ENCODE measurements at regions not wholly inside any gene's neighbourhood (a gene's known extent, or its start where the extent isn't known, plus 50 kb on each side); places are given as distances from the start of the nearest gene placed in this dataset.

DNA sequence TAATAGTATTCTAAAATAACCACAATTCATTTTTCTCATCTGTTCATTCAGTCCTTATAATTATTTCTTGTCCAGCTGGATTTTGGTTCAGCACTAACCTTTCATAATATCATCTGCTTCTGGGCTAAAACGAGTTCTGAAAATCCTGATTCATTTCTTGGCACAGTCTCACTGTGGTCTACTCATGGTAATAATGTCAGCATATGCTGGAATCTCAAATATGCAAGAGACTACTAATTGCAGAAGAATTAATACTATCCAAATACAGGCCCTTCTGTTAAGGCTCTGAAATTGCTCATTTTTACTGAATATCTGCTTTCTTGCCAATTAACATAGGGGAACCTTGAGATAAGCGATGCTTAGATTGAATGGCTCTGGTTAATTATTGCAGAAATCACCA is 597.1 kb downstream of the RPL10L start:
- H4K20me1 ChIP-seq (ENCODE audit: insufficient read depth, low read length), result no peaks in the 10 kb centered on the region
- no peak overlapping the region for H3K27ac ChIP-seq (ENCODE audit: low read length)
- H3K9ac ChIP-seq (ENCODE audit: low read length), result no peak overlapping the region
- no peak overlapping the region for H2AFZ ChIP-seq (ENCODE audit: low read depth, low read length)
- no peaks in the 10 kb centered on the region for H3K27me3 ChIP-seq (ENCODE audit: low read depth, low read length)
- no peak for TF ChIP-seq EZH2phosphoT487 (IDR thresholded peaks at IDR 0.05; ENCODE audit: low read depth)
- TF ChIP-seq, protein P1, sequence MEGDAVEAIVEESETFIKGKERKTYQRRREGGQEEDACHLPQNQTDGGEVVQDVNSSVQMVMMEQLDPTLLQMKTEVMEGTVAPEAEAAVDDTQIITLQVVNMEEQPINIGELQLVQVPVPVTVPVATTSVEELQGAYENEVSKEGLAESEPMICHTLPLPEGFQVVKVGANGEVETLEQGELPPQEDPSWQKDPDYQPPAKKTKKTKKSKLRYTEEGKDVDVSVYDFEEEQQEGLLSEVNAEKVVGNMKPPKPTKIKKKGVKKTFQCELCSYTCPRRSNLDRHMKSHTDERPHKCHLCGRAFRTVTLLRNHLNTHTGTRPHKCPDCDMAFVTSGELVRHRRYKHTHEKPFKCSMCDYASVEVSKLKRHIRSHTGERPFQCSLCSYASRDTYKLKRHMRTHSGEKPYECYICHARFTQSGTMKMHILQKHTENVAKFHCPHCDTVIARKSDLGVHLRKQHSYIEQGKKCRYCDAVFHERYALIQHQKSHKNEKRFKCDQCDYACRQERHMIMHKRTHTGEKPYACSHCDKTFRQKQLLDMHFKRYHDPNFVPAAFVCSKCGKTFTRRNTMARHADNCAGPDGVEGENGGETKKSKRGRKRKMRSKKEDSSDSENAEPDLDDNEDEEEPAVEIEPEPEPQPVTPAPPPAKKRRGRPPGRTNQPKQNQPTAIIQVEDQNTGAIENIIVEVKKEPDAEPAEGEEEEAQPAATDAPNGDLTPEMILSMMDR (IDR thresholded peaks at IDR 0.05; ENCODE audit: low read depth, low read length), result no peak
- H3K4me1 ChIP-seq (ENCODE audit: low read length), result peaks cover 13% of the 10 kb centered on the region
- no peak overlapping the region for H3K4me2 ChIP-seq (ENCODE audit: low read length)
- H3K79me2 ChIP-seq (ENCODE audit: low read length), result no peaks in the 10 kb centered on the region
- no peak overlapping the region for H3K4me3 ChIP-seq (ENCODE audit: low read length)
- H3K36me3 ChIP-seq (replicated peaks; ENCODE audit: low read depth, low read length), result no peaks in the 10 kb centered on the region
- no peaks in the 10 kb centered on the region for H3K9me3 ChIP-seq (ENCODE audit: insufficient read depth, low read length)

DNA sequence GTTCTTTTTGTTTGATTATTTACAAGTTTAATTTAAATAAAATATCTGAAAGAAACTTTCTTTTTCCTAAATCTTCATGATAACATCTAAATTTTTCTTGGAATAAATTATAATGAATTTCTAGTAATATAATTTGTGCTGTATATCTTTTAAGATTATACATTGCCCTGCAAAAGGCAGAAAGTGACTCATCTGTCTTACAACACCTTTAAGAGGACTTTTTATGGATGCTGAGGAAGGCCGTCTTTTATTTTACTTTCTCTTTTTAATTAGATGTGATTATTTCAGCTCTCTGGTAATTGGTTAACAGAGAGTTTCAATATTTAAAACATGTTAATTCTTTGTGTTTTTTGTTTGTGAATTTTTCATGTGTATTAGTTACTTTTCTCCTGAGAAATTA is 598.4 kb downstream of the RPL10L start:
- H2AFZ ChIP-seq (ENCODE audit: low read depth, low read length), result no peak overlapping the region
- H3K27me3 ChIP-seq (ENCODE audit: low read depth, low read length), result no peaks in the 10 kb centered on the region
- H3K4me1 ChIP-seq (ENCODE audit: low read length), result no peaks in the 10 kb centered on the region
- H3K4me2 ChIP-seq (ENCODE audit: low read length), result no peak overlapping the region
- no peaks in the 10 kb centered on the region for H3K9me3 ChIP-seq (ENCODE audit: insufficient read depth, low read length)
- no peak overlapping the region for H3K27ac ChIP-seq (ENCODE audit: low read length)
- H3K4me3 ChIP-seq (ENCODE audit: low read length), result no peak overlapping the region
- no peaks in the 10 kb centered on the region for H4K20me1 ChIP-seq (ENCODE audit: insufficient read depth, low read length)
- TF ChIP-seq, protein P1 (IDR thresholded peaks at IDR 0.05; ENCODE audit: low read depth, low read length), result no peak
- TF ChIP-seq EZH2phosphoT487 (IDR thresholded peaks at IDR 0.05; ENCODE audit: low read depth), result no peak
- no peaks in the 10 kb centered on the region for H3K79me2 ChIP-seq (ENCODE audit: low read length)
- no peaks in the 10 kb centered on the region for H3K36me3 ChIP-seq (replicated peaks; ENCODE audit: low read depth, low read length)
- no peak overlapping the region for H3K9ac ChIP-seq (ENCODE audit: low read length)

DNA sequence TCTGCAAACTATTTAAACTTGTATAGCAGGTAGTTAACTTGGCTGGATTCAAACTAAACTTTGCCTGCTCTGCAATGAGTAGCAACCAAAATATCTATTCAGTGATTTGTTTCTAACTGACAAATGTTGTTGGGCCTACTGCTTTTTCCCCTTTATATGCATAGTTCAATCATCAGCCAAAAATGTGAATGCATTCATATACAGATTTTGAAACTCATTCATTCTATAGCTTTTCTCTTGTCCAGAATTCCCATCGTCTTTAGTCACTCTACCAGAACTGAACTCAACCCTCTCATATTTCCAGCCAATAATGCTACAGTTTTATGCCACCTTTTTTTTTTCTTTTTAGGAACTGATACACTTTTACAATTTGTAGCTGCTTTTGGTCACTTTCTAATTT is 599.8 kb downstream of the RPL10L start:
- Histone ChIP-seq H3K4me2 (ENCODE audit: low read length) (no peak overlapping the region), H2AFZ (ENCODE audit: low read depth, low read length) (no peak overlapping the region), H3K4me1 (ENCODE audit: low read length) (peaks cover 9% of the 10 kb centered on the region; the same call in 1 of the 2 replicates), H3K79me2 (ENCODE audit: low read length) (no peaks in the 10 kb centered on the region), H3K4me3 (ENCODE audit: low read length) (no peak overlapping the region), H4K20me1 (ENCODE audit: insufficient read depth, low read length) (no peaks in the 10 kb centered on the region), H3K27me3 (ENCODE audit: low read depth, low read length) (no peaks in the 10 kb centered on the region), H3K9me3 (ENCODE audit: insufficient read depth, low read length) (no peaks in the 10 kb centered on the region), H3K9ac (ENCODE audit: low read length) (no peak overlapping the region), H3K36me3 (replicated peaks; ENCODE audit: low read depth, low read length) (no peaks in the 10 kb centered on the region), H3K27ac (ENCODE audit: low read length) (no peak overlapping the region)
- TF ChIP-seq EZH2phosphoT487 (IDR thresholded peaks at IDR 0.05; ENCODE audit: low read depth), result no peak
- TF ChIP-seq, protein P1 (IDR thresholded peaks at IDR 0.05; ENCODE audit: low read depth, low read length), result no peak

DNA sequence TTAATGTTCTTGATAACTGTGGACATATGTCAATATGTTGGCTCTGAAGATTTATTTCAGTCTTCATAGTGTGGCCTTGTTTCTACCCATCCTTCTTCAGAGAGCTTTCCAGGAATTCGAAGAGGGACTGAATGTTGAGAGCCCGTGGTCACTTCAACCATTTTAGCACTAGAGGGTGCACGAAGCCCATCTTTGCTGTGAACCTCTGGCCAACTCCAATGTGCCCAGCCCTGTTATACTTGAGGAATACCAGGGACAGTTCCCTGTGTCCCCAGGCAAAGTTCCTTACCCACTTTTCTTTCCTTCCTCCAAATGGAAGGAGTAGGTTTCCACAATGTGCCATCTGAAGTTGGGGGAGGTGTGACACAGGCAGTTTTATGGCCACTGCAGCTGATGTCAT is 603.5 kb downstream of the RPL10L start:
- TF ChIP-seq EZH2phosphoT487 (IDR thresholded peaks at IDR 0.05; ENCODE audit: low read depth), result no peak
- TF ChIP-seq, protein P1 (IDR thresholded peaks at IDR 0.05; ENCODE audit: low read depth, low read length), result no peak; the same call in 1 of the 2 replicates
- H3K4me1 ChIP-seq (ENCODE audit: low read length), result peaks cover 9% of the 10 kb centered on the region; the same call in 1 of the 2 replicates
- H3K9me3 ChIP-seq (ENCODE audit: insufficient read depth, low read length), result no peaks in the 10 kb centered on the region

More for the DNA sequence above, 603.5 kb downstream of the RPL10L start:
- no peaks in the 10 kb centered on the region for H4K20me1 ChIP-seq (ENCODE audit: insufficient read depth, low read length)
- H3K4me3 ChIP-seq (ENCODE audit: low read length), result no peak overlapping the region
- H2AFZ ChIP-seq (ENCODE audit: low read depth, low read length), result 0 out of 2 replicates have a peak overlapping the region, but pooled peaks have one; percentile 14
- H3K9ac ChIP-seq (ENCODE audit: low read length), result no peak overlapping the region
- H3K79me2 ChIP-seq (ENCODE audit: low read length), result no peaks in the 10 kb centered on the region
- H3K27me3 ChIP-seq (ENCODE audit: low read depth, low read length), result no peaks in the 10 kb centered on the region
- H3K27ac ChIP-seq (ENCODE audit: low read length), result no peak overlapping the region
- no peak overlapping the region; the same call in 1 of the 2 replicates for H3K4me2 ChIP-seq (ENCODE audit: low read length)
- H3K36me3 ChIP-seq (replicated peaks; ENCODE audit: low read depth, low read length), result no peaks in the 10 kb centered on the region

All from OCI-LY3 (cell line).